Natural killer cell treated with Interleukin-12 subunit alpha and Interleukin-12 subunit beta and Interleukin-15 and Interleukin-18, amount 100 ng/mL, for 72 hours (primary cell): ENCODE measurements at regions not wholly inside any gene's neighbourhood (a gene's known extent, or its start where the extent isn't known, plus 50 kb on each side); places are given as distances from the start of the nearest gene placed in this dataset.
A peak's percentile ranks its signal among the peaks of the same experiment; 100 is the strongest.

Experiments
- ATAC-seq, 2 donors: fragments of 150-1000 bp; cut with Tn5 transposase in 1 of 2; sonication (Bioruptor Pico), chemical (Tn5 transposase) in 1 of 2; 2 replicates each; pipeline ENCODE4 v1.10.0; 2021
- DNase-seq: peaks from one replicate; pipeline ENCODE4 v3.0.0; 2022; ENCODE audit warnings: low spot score
- H3K27ac Mint-ChIP-seq, 2 donors: 1 replicate in 1 of 2; 2 replicates in 1 of 2; pipeline ENCODE4 v1.8.0; 2022; ENCODE audit warnings: mixed read lengths in 2 of 2, mild to moderate bottlenecking in 1 of 2, moderate library complexity in 1 of 2
- H3K27me3 Mint-ChIP-seq, 2 donors: 1 replicate in 1 of 2; 2 replicates in 1 of 2; pipeline ENCODE4 v1.8.0; 2022; ENCODE audit warnings: mixed read lengths in 2 of 2
- H3K36me3 Mint-ChIP-seq: one replicate; pipeline ENCODE4 v1.8.0; 2022; ENCODE audit warnings: mixed read lengths
- H3K4me1 Mint-ChIP-seq, 2 donors: 1 replicate in 1 of 2; 2 replicates in 1 of 2; pipeline ENCODE4 v1.8.0; 2022; ENCODE audit warnings: low read depth in 2 of 2, mixed read lengths in 2 of 2, mild to moderate bottlenecking in 1 of 2
- H3K4me3 Mint-ChIP-seq: one replicate; pipeline ENCODE4 v1.8.0; 2022; ENCODE audit warnings: mixed read lengths
- H3K9me3 Mint-ChIP-seq: 2 replicates; pipeline ENCODE4 v1.8.0; 2022; ENCODE audit warnings: mixed read lengths

DNA sequence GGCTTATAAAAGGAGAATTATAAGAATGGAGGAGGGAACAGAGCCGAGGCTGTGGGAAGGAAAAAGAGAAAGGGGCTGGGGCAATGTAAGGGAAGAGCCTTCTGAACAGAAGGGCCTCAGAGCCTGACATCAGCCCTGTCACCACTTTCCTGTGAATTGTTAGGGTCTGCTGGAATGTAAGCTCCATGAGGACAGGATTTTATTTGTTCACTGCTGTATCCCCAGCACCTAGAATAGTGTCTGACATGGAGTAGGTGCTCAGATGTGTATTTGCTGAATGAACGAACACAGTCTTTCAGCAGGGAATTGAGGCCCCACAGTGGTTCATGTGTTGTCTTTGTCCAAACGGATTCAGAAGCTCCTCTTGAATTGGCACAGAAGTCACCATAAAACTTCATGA is 251.5 kb downstream of the OPA1 start:
- no peak for DNase-seq
- Mint-ChIP-seq H3K4me3 (no peak overlapping the region), H3K9me3 (no peaks in the 10 kb centered on the region), H3K4me1 (peaks cover 0 to 9% of the 10 kb centered on the region in 2 donors), H3K36me3 (no peaks in the 10 kb centered on the region), H3K27ac (no peak overlapping the region), H3K27me3 (peaks cover 10 to 33% of the 10 kb centered on the region in 2 donors)
- no peak for ATAC-seq

DNA sequence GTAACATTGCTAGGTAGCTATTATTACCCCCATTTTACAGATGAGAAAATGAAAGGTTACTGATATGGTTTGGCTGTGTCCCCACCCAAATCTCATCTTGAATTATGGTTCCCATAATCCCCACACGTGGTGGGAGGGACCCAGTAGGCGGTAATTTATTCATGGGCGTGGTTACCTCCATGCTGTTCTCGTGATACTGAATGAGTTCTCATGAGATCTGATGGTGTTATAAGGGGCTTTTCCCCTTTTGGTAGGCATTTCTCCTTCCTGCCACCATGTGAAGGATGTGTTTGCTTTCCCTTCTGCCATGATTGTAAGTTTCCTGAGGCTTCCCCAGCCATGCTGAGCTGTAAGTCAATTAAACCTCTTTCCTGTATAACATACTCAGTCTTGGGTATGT is 252.1 kb downstream of the OPA1 start:
- H3K9me3 Mint-ChIP-seq = no peaks in the 10 kb centered on the region
- no peak overlapping the region for H3K27ac Mint-ChIP-seq
- DNase-seq (no peak), ATAC-seq (no peak)
- no peaks in the 10 kb centered on the region for H3K36me3 Mint-ChIP-seq
- H3K27me3 Mint-ChIP-seq = peaks cover 10 to 27% of the 10 kb centered on the region in 2 donors
- H3K4me1 Mint-ChIP-seq = peaks cover 0 to 9% of the 10 kb centered on the region in 2 donors
- H3K4me3 Mint-ChIP-seq = no peak overlapping the region

DNA sequence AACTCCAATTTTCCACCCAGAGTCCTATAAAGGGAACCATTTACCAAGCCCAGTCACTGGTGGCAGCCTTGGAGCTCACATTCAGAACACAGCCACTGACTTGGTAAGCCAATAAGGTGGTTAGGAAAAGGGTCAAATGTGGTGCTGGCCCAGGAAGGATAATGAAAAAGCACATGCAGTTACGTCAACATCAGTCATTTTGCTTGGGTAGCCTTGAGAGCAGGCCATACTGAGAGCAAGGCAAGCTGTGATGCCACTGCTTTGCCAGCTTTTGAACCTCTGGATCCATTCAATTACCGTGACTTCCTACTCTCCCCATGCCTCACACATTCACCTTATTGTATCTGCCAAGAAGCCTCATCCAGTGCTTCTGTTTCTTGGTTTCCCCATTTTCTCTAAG is 253.6 kb downstream of the OPA1 start:
- H3K4me1 Mint-ChIP-seq = peaks cover 0 to 9% of the 10 kb centered on the region in 2 donors
- ATAC-seq (no peak), DNase-seq (no peak)
- peaks cover 4 to 18% of the 10 kb centered on the region in 2 donors for H3K27me3 Mint-ChIP-seq
- H3K4me3 Mint-ChIP-seq = no peak overlapping the region
- no peaks in the 10 kb centered on the region for H3K36me3 Mint-ChIP-seq
- no peaks in the 10 kb centered on the region for H3K9me3 Mint-ChIP-seq
- no peak overlapping the region for H3K27ac Mint-ChIP-seq

DNA sequence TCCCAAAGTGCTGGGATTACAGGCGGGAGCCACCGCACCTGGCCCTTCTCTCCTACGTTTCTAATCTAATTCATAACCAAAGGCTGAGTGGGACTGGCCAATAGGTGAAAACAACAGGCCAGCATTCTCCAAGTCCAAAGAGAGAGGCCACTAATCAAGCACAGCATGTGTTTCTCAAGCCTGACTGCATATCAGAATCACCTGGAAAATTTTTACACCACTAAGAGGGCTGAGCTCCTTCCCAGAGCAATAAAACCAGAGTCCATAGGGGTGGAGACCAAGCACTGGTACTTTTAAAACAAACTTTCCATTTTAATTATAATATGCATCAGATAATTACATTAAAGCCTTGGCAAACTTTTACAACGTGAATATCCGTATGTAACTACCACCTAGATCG is 254.4 kb downstream of the OPA1 start:
- Mint-ChIP-seq H3K4me1 (peaks cover 0 to 9% of the 10 kb centered on the region in 2 donors), H3K36me3 (no peaks in the 10 kb centered on the region), H3K9me3 (no peaks in the 10 kb centered on the region), H3K4me3 (no peak overlapping the region), H3K27ac (no peak overlapping the region), H3K27me3 (peaks cover 3 to 10% of the 10 kb centered on the region in 2 donors)
- ATAC-seq = no peak
- DNase-seq = no peak

DNA sequence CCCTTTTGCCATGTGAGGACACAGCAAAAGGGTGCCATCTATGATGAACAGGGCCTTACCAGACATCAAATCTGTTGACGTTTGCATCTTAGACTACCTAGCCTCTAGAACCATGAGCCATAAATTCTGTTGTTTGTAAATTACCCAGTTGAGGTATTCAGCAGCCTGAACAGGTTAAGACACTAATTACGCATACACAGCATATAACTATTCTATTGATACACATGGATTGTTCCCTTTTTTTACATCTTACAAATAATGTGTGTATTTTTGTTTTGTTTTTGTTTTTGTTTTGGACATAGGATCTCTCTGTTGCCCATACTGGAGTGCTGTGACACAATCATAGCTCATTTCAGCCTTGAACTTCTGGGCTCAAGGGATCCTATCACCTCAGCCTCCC is 255.5 kb downstream of the OPA1 start:
- DNase-seq (no peak), ATAC-seq (no peak)
- no peaks in the 10 kb centered on the region for H3K36me3 Mint-ChIP-seq
- no peak overlapping the region for H3K4me3 Mint-ChIP-seq
- H3K9me3 Mint-ChIP-seq = no peaks in the 10 kb centered on the region
- peaks cover 3 to 4% of the 10 kb centered on the region in 2 donors for H3K27me3 Mint-ChIP-seq
- H3K4me1 Mint-ChIP-seq = peaks cover 0 to 1% of the 10 kb centered on the region in 2 donors
- no peak overlapping the region for H3K27ac Mint-ChIP-seq

DNA sequence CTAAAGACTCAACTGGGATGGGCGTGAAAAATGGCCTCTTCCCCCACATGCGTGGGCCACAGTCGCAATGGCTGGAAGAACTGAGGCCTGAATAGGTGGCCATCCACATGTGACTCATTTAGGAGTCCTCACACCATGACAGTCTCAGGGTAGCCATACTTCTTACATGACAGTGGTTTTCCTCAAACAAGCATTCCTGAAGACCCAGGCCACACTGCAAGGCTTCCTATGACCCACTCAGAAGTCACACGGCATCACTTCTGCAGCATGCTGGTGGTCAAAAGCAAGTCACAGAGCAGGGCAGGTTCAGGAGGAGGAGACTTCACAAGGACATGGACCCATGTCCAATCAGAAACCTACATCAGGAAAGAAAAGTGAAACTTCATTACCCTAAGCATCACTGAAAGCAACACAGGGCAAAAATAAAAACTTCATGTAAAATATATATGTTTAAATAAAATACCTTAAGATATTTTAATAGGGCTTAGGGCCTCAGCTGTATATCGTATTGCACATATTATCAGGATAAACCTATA is 257.1 kb downstream of the OPA1 start:
- ATAC-seq (no peak), DNase-seq (no peak)
- H3K4me3 Mint-ChIP-seq = no peak overlapping the region
- peaks cover 3 to 4% of the 10 kb centered on the region in 2 donors for H3K27me3 Mint-ChIP-seq
- no peak overlapping the region for H3K27ac Mint-ChIP-seq
- no peaks in the 10 kb centered on the region for H3K36me3 Mint-ChIP-seq
- H3K9me3 Mint-ChIP-seq = no peaks in the 10 kb centered on the region
- no peaks in the 10 kb centered on the region for H3K4me1 Mint-ChIP-seq

DNA sequence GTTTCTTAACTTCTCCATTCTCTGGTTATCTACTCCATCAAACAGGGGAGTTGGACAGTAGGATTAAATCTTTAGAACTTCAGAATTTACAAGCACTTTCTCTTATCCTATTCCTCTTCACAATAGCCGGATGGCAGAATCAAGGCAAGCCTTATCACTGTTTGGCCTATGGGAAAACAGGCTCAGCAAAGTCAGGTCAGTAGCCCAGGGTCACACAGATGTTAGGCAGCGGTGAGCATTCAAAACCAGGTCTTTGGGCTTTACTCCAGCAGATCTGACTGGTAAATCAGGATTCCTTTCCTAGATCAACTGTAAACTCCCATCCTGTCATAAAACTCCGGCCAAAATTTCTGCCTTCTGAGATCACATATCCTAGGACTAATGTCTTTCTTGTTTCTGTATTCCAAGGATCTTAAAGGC is 258.4 kb downstream of the OPA1 start:
- Mint-ChIP-seq H3K4me1 (no peaks in the 10 kb centered on the region), H3K27me3 (peaks cover 3 to 7% of the 10 kb centered on the region in 2 donors), H3K9me3 (no peaks in the 10 kb centered on the region), H3K4me3 (no peak overlapping the region), H3K27ac (no peak overlapping the region), H3K36me3 (no peaks in the 10 kb centered on the region)
- ATAC-seq (no peak), DNase-seq (peak; percentile 6)

DNA sequence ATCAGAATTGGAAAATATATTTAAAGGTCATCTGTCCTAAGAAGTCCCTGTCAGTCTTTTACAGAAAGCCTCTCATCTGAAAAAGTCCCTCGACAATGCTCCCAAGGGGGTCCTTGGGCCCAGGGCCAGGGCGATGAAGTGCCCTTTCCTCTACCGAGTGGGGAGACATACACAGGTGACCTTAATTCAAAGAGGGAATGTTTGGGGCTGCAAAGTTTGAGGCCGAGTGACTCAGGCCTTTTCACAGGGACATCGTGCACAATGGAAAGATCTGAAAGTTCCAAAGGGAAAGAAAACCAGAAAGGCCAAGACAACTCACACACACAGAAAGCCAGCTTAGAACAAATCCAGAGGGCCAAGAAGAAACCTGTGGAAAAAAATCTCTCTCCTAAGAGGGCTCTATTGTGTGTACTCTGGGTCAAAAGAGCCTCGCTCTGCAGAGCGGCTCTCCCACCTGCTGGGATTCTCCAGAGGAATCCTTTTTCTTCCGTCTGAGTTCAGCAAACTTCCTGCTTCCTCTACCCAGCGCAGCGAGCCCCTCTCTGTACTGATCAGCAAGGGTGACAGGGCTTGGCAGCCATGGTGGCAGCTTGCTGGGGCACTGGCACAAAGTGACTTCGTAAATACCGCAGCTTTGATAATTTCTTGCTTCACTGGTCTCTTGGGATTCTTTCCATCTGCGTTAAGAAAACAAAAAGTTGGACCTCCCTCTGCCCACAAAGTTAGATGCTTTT is 259.1 kb downstream of the OPA1 start:
- DNase-seq = peak; percentile 20
- H3K4me3 Mint-ChIP-seq = no peak overlapping the region
- H3K9me3 Mint-ChIP-seq = no peaks in the 10 kb centered on the region
- ATAC-seq = no peak
- no peaks in the 10 kb centered on the region for H3K36me3 Mint-ChIP-seq
- H3K27me3 Mint-ChIP-seq = peaks cover 0 to 7% of the 10 kb centered on the region in 2 donors
- no peak overlapping the region for H3K27ac Mint-ChIP-seq
- no peaks in the 10 kb centered on the region for H3K4me1 Mint-ChIP-seq

DNA sequence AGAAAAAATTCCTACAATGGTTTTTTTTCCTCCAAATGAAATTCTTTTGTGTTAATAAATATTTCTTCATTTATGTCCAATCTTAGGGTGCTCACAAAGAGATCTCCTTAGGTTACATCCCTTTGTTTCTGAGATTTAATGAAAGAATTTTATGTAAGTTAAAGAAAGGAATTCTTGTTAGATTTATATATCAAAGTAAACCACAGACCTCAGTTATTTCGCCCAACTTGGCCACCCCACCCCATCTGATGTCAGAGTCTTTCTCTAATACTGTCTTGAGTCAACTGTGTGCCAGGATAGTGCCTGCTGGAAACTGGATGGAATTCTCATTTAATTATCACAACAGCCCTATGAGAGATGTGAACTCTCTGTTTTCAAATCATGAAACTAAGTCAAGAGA is 259.9 kb downstream of the OPA1 start:
- Mint-ChIP-seq H3K4me3 (no peak overlapping the region), H3K9me3 (no peaks in the 10 kb centered on the region), H3K27me3 (peaks cover 0 to 7% of the 10 kb centered on the region in 2 donors), H3K27ac (no peak overlapping the region), H3K4me1 (no peaks in the 10 kb centered on the region), H3K36me3 (no peaks in the 10 kb centered on the region)
- no peak for ATAC-seq
- DNase-seq = no peak

DNA sequence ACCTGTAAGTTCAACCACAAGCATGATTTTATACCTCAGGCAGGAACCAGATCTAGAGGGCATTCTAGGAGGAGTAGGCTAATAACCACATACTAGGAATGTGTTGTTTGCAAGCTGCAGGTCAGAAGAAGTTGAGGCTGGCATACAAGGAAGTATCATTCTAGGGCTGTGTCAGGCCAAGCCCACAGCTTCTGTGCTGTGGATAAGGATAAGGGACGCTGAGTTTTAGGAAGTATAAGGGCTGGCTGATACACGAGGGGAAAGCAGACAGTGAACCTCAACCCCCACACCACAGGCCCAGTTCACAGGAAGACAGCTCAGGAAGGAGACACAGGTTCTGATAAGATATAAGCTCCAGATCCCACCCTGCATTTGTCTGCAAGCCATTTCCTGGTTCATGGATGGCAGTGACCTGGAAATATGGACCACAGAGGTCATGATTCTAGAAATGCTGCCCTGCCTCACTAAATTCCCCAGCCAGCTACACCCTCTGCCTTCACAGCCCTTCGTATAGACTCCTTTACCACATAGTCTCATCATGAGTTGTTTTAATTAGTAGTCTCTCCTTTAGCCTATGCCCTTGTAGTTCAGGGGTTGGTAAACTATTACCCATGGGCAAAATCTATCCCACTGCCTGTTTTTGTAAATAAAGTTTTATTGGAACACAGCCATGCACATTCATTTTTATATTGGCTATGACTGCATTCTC is 260.7 kb downstream of the OPA1 start:
- Mint-ChIP-seq H3K27ac (no peak overlapping the region), H3K4me1 (no peaks in the 10 kb centered on the region), H3K4me3 (no peak overlapping the region), H3K9me3 (no peaks in the 10 kb centered on the region), H3K36me3 (no peaks in the 10 kb centered on the region), H3K27me3 (peaks cover 0 to 7% of the 10 kb centered on the region in 2 donors)
- ATAC-seq (no peak), DNase-seq (peak; percentile 34)

DNA sequence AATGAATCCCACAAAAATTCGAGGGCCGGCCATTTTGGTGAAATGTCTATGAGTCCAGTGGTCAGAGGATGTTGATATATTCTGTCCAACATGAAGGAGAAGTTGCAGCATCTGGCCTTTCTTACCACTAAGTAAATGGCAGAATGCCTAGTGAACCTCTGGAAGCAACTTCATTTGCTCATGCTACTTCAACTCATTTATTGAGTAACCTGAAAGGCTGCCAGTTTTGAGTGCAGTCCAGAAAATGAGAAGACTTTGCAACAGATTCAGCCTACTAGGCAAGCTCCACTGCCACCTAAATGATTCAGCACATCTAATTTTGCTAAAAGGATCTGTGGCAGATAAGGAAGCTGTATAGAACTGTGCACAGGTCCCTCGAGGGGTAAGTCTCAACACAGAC is 265.0 kb downstream of the OPA1 start:
- Mint-ChIP-seq H3K9me3 (no peaks in the 10 kb centered on the region), H3K27me3 (peaks cover 3 to 25% of the 10 kb centered on the region in 2 donors), H3K27ac (no peak overlapping the region), H3K4me3 (no peak overlapping the region), H3K4me1 (no peaks in the 10 kb centered on the region), H3K36me3 (no peaks in the 10 kb centered on the region)
- no peak for ATAC-seq
- peak; percentile 25 for DNase-seq

DNA sequence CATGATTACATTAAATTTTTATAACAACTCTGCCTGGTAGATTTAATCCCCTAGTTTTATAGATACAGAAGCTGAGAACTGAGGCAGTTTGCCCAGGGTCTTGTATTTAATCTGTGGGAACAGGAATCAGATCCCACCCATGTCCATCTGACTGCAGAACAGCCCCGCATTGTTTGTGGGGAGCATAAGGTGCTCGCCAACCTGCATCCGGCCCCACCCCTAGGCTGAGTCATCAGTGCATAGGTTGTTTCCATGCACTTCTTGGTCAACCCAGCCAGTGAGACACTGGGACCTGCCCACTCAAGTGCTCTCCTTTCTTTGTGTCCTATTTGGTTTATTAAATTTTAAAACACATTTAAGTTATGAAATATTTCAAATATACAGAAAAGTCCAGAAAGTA is 266.2 kb downstream of the OPA1 start:
- H3K27me3 Mint-ChIP-seq = peaks cover 3 to 25% of the 10 kb centered on the region in 2 donors
- no peaks in the 10 kb centered on the region for H3K36me3 Mint-ChIP-seq
- no peak overlapping the region for H3K27ac Mint-ChIP-seq
- peak; percentile 10 for DNase-seq
- no peaks in the 10 kb centered on the region for H3K9me3 Mint-ChIP-seq
- no peak overlapping the region for H3K4me3 Mint-ChIP-seq
- ATAC-seq = no peak
- no peaks in the 10 kb centered on the region for H3K4me1 Mint-ChIP-seq

DNA sequence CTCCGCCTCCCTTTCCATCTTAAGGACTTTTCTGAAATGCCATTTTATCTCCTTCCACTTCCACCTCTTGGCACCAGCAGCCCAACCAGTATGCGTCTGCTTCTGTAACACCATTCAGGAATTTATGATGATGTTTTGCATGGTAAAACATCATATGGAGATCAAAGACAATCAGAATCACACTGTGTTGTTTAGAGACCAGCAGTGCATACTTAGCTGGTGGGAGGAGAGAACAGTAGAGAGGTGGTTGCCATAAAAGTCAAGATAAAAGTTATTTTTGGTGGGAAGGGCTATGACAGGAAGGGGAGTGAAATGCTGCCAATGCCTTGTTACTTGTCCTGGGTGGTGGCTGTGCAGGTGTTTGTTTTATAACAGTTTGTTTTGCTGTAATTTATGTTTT is 268.0 kb downstream of the OPA1 start:
- Mint-ChIP-seq H3K36me3 (no peaks in the 10 kb centered on the region), H3K4me1 (no peaks in the 10 kb centered on the region), H3K9me3 (no peaks in the 10 kb centered on the region), H3K27ac (no peak overlapping the region), H3K4me3 (no peak overlapping the region), H3K27me3 (peaks cover 3 to 19% of the 10 kb centered on the region in 2 donors)
- DNase-seq = no peak
- no peak for ATAC-seq

DNA sequence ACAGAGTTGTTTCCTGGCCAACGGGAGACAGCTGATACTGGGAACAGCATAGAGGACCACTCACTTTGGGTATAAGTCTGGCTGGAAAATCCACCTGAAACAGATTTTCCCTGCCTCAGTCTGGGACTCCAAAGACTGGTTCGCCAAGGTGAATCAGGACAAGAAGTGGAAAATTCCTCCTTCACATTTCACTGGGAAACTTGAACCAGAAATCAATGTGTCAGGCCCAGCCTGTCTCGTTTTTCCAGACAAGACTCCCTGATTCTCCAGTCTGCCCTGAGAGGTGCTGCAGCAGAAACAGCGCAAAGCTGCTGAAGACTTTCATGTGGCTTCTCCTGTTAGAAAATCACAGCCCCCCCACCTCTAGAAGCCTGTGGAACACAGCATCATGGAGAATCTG is 269.8 kb downstream of the OPA1 start:
- no peak overlapping the region for H3K4me3 Mint-ChIP-seq
- no peak for ATAC-seq
- H3K36me3 Mint-ChIP-seq = no peaks in the 10 kb centered on the region
- H3K4me1 Mint-ChIP-seq = no peaks in the 10 kb centered on the region
- H3K9me3 Mint-ChIP-seq = no peaks in the 10 kb centered on the region
- no peak overlapping the region for H3K27ac Mint-ChIP-seq
- peaks cover 3 to 21% of the 10 kb centered on the region in 2 donors for H3K27me3 Mint-ChIP-seq
- no peak for DNase-seq
